Lower leg skin (tissue), 3 donors: ENCODE measurements at regions not wholly inside any gene's neighbourhood (a gene's known extent, or its start where the extent isn't known, plus 50 kb on each side); places are given as distances from the start of the nearest gene placed in this dataset.
"Not testable (repeated sequence)": the region's sequence is repeated elsewhere in the genome, so short reads cannot be mapped to it uniquely, and the experiment has no call there.

Source experiments
- POLR2A ChIP-seq, 2 donors: fragments of 450-650 bp; IDR thresholded peaks; one replicate each; pipeline ENCODE4 v1.6.1; 2016 to 2017; ENCODE audit warnings: antibody characterized with exemption in 2 of 2, mild to moderate bottlenecking in 1 of 2, moderate library complexity in 1 of 2
- TF ChIP-seq, protein P1 (sequence below), 3 donors: fragments of 450-650 bp; IDR thresholded peaks; one replicate each; pipeline ENCODE4 v1.5.1; 2016; ENCODE audit warnings: antibody characterized with exemption in 3 of 3, mild to moderate bottlenecking in 3 of 3, moderate library complexity in 2 of 3

DNA sequence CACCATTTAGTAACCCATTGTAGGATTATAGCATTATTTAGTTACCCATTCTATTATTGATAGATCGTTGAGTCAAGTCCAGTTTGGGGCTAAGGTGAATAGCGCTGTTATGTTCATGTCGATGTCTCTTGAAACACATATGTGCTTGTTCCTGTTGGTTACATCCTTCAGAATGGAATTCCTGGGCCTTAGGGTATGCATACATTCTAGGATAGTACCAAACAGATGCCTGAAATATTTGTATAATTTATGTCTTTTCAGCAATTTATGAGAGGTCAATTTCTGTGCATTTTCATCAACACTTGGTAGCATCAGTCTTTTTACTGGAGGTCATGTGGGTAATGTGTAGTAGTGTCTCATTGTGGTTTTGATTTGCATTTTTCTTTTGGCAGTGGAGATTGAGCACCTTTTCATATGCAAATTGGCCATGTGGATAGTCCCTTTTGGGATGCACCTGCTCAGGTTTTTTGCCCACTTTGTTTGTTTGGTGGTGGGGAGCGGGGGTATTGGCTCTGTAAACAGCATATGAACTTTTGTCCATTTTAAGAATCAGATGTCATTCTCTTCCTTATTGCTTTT is 104.2 kb downstream of the CDRT15L2 start:
- TF ChIP-seq, protein P1, sequence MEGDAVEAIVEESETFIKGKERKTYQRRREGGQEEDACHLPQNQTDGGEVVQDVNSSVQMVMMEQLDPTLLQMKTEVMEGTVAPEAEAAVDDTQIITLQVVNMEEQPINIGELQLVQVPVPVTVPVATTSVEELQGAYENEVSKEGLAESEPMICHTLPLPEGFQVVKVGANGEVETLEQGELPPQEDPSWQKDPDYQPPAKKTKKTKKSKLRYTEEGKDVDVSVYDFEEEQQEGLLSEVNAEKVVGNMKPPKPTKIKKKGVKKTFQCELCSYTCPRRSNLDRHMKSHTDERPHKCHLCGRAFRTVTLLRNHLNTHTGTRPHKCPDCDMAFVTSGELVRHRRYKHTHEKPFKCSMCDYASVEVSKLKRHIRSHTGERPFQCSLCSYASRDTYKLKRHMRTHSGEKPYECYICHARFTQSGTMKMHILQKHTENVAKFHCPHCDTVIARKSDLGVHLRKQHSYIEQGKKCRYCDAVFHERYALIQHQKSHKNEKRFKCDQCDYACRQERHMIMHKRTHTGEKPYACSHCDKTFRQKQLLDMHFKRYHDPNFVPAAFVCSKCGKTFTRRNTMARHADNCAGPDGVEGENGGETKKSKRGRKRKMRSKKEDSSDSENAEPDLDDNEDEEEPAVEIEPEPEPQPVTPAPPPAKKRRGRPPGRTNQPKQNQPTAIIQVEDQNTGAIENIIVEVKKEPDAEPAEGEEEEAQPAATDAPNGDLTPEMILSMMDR (IDR thresholded peaks at IDR 0.05) = not testable (repeated sequence)
- not testable (repeated sequence) for TF ChIP-seq POLR2A (IDR thresholded peaks at IDR 0.05)
